Fibroblast of peridontal ligament (primary cell): ENCODE measurements at regions not wholly inside any gene's neighbourhood (a gene's known extent, or its start where the extent isn't known, plus 50 kb on each side); places are given as distances from the start of the nearest gene placed in this dataset.

Source experiments
- DNase-seq: peaks from one replicate; pipeline ENCODE4 v3.0.0-alpha.2; 2010; ENCODE audit errors: extremely low read depth

GRCh38 chr6:166774770-166775169, 147.7 kb upstream of the RPS6KA2 start:
- no peak for DNase-seq

GRCh38 chr6:166774292-166774691, 147.2 kb upstream of the RPS6KA2 start:
- DNase-seq: no peak

GRCh38 chr6:166772518-166772917, 145.5 kb upstream of the RPS6KA2 start:
- no peak for DNase-seq

- no peak for DNase-seq
These were observed 144.7 kb upstream of the RPS6KA2 start for GRCh38 chr6:166771701-166772100.

- no peak for DNase-seq
These were observed 143.4 kb upstream of the RPS6KA2 start for GRCh38 chr6:166770216-166771116.

GRCh38 chr6:166769648-166770047, 142.6 kb upstream of the RPS6KA2 start:
- DNase-seq: no peak

GRCh38 chr6:166768761-166769160, 141.7 kb upstream of the RPS6KA2 start:
- DNase-seq: no peak

- DNase-seq: no peak
These were observed 140.2 kb upstream of the RPS6KA2 start for GRCh38 chr6:166767230-166767629.

- no peak for DNase-seq
These were observed 139.7 kb upstream of the RPS6KA2 start for GRCh38 chr6:166766769-166767168.

- DNase-seq: no peak
These were observed 138.1 kb upstream of the RPS6KA2 start for GRCh38 chr6:166765234-166765541.

- DNase-seq: no peak
These were observed 137.6 kb upstream of the RPS6KA2 start for GRCh38 chr6:166764473-166765233.

- DNase-seq: no peak
These were observed 136.8 kb upstream of the RPS6KA2 start for GRCh38 chr6:166763606-166764472.

GRCh38 chr6:166761801-166762200, 134.8 kb upstream of the RPS6KA2 start:
- no peak for DNase-seq

GRCh38 chr6:166760288-166760687, 133.2 kb upstream of the RPS6KA2 start:
- DNase-seq: no peak

- DNase-seq: no peak
These were observed 131.2 kb upstream of the RPS6KA2 start for GRCh38 chr6:166758136-166758704.

- DNase-seq: peak; percentile 31
These were observed 130.4 kb upstream of the RPS6KA2 start for GRCh38 chr6:166757232-166758135.

- no peak for DNase-seq
These were observed 127.4 kb upstream of the RPS6KA2 start for GRCh38 chr6:166754218-166755030.

GRCh38 chr6:166752928-166753721, 126.1 kb upstream of the RPS6KA2 start:
- no peak for DNase-seq

GRCh38 chr6:166752097-166752496, 125.0 kb upstream of the RPS6KA2 start:
- no peak for DNase-seq
